GM12878 (cell line): ENCODE measurements at regions not wholly inside any gene's neighbourhood (a gene's known extent, or its start where the extent isn't known, plus 50 kb on each side); places are given as distances from the start of the nearest gene placed in this dataset.

Source experiments
- ATAC-seq: fragments of 200-7000 bp; cut with Tn5 transposase; 3 replicates; pipeline ENCODE4 v1.9.1; 2020; ENCODE audit warnings: mild to moderate bottlenecking, moderate library complexity
- BruUV-seq: library from RNA; stranded (reverse); fragments of 400-500 nt; replicated peaks from 2 replicates; lab custom pipeline; 2021; lab: Mats Ljungman, UMichigan
- CTCF ChIA-PET: fragments of 300-600 bp; sonication (Branson Sonifier 250); formaldehyde crosslinking; extraction: SDS; loops from one replicate; lab custom pipeline; 2021; ENCODE audit warnings: inconsistent platforms; lab: Yijun Ruan, JAX
- POLR2A ChIA-PET: fragments of 350-600 bp; formaldehyde crosslinking; extraction: SDS; loops from one replicate; lab custom pipeline; 2021; ENCODE audit warnings: inconsistent platforms; lab: Charles Lee
- RAD21 ChIA-PET: fragments of 300-600 bp; sonication (Branson Sonifier 250); formaldehyde crosslinking; loops from one replicate; lab custom pipeline; 2023; ENCODE audit warnings: antibody characterized with exemption; ENCODE audit not compliant: unreplicated experiment; lab: Charles Lee
- SMC1A ChIA-PET: fragments of 300-600 bp; sonication (Branson Sonifier 250); formaldehyde crosslinking; loops from one replicate; lab custom pipeline; 2023; ENCODE audit not compliant: unreplicated experiment, uncharacterized antibody; lab: Charles Lee
- DNase-seq: peaks from one replicate; pipeline ENCODE4 v3.0.0-alpha.2; 2011; ENCODE audit warnings: low read depth, low spot score
- FAIRE-seq: peaks from 3 replicates; lab custom pipeline; 2011; peaks lifted over from hg19 to GRCh38; lab: Jason Lieb, UNC
- H2AFZ ChIP-seq: 2 replicates; pipeline ENCODE4 v1.6.0; 2011; ENCODE audit warnings: low read depth, low read length, control low read depth; ENCODE audit not compliant: control insufficient read depth
- H3K27ac ChIP-seq: 2 replicates; pipeline ENCODE4 v1.5.1; 2011; ENCODE audit warnings: control low read depth; ENCODE audit not compliant: control insufficient read depth, insufficient read depth
- H3K27me3 ChIP-seq, 2 experiments: replicated peaks in 1 of 2; 2 replicates each; pipeline versions ENCODE4 v1.6.0 to v1.6.1; 2011; ENCODE audit warnings: low read length in 1 of 2; ENCODE audit not compliant: control insufficient read depth in 2 of 2, insufficient read depth in 2 of 2
- H3K36me3 ChIP-seq, 2 experiments: 2 replicates each; pipeline ENCODE4 v1.5.1; 2011; ENCODE audit warnings: low read length in 1 of 2; ENCODE audit not compliant: control insufficient read depth in 2 of 2, insufficient read depth in 2 of 2
- H3K4me1 ChIP-seq: 2 replicates; pipeline ENCODE4 v1.6.1; 2011; ENCODE audit warnings: mild to moderate bottlenecking, low read length, moderate library complexity, mixed read lengths; ENCODE audit not compliant: control insufficient read depth, insufficient read depth
- H3K4me2 ChIP-seq: 2 replicates; pipeline ENCODE4 v1.6.0; 2011; ENCODE audit warnings: control low read depth; ENCODE audit not compliant: control insufficient read depth, insufficient read depth
- H3K4me3 ChIP-seq: fragments of 200-600 bp; sonication (generic); 2 replicates; pipeline ENCODE4 v1.5.1; 2016
- H3K79me2 ChIP-seq: 2 replicates; pipeline ENCODE4 v1.6.0; 2011; ENCODE audit warnings: low read length; ENCODE audit not compliant: control insufficient read depth, insufficient read depth
- H3K9ac ChIP-seq: 2 replicates; pipeline ENCODE4 v1.8.0; 2011; ENCODE audit warnings: low read length, control low read depth, mixed read lengths; ENCODE audit not compliant: control insufficient read depth, insufficient read depth
- H3K9me3 ChIP-seq: replicated peaks from 3 replicates; pipeline ENCODE4 v1.5.1; 2011; ENCODE audit warnings: mild to moderate bottlenecking, low read length; ENCODE audit not compliant: control insufficient read depth, insufficient read depth
- H4K20me1 ChIP-seq: 2 replicates; pipeline ENCODE4 v1.6.0; 2011; ENCODE audit not compliant: control insufficient read depth, insufficient read depth
- CEBPZ ChIP-seq: fragments of 150-350 bp; IDR thresholded peaks from 2 replicates; pipeline ENCODE4 v1.6.1; 2016; ENCODE audit warnings: low read depth, low read length
- RBBP5 ChIP-seq: fragments of 200-600 bp; sonication (generic); conservative IDR thresholded peaks from 2 replicates; pipeline ENCODE4 v1.6.1; 2016
- ZNF687 ChIP-seq: fragments of 450-650 bp; IDR thresholded peaks from 2 replicates; pipeline ENCODE4 v1.6.1; 2017; ENCODE audit warnings: mild to moderate bottlenecking, moderate library complexity
- WGBS: methylation state at CpG from one replicate; pipeline ENCODE4 v1.1.6; 2016; ENCODE audit warnings: low lambda C conversion rate; ENCODE audit not compliant: insufficient replicate concordance, insufficient coverage; ENCODE audit errors: missing lambda C conversion rate; 5-methylcytosine and 5-hydroxymethylcytosine counted together
- in situ Hi-C: fragments of 300-500 bp; cut with MboI; formaldehyde crosslinking; loops from 9 replicates; pipeline ENCODE4 v1.14.3; 2018; ENCODE audit warnings: mixed read lengths
- intact Hi-C: fragments of 100-400 bp; cut with micrococcal nuclease; formaldehyde crosslinking; loops from one replicate; pipeline ENCODE4 v1.14.2; 2022; ENCODE audit not compliant: unreplicated experiment

GRCh38 chr21:20257052-20257740, 741.0 kb upstream of the NCAM2 start:
- Histone ChIP-seq H3K79me2 (no peaks in the 10 kb centered on the region), H3K36me3 (no peaks in the 10 kb centered on the region), H2AFZ (no peak overlapping the region), H3K9ac (no peak overlapping the region), H3K9me3 (no peaks in the 10 kb centered on the region), H3K27me3 (no peaks in the 10 kb centered on the region), H3K4me2 (no peak overlapping the region), H3K27ac (no peak overlapping the region), H3K4me3 (no peak overlapping the region), H4K20me1 (no peaks in the 10 kb centered on the region), H3K4me1 (no peaks in the 10 kb centered on the region)
- ChIA-PET POLR2A (no interaction called here), CTCF (no interaction called here), RAD21 (no interaction called here), SMC1A (no interaction called here)
- FAIRE-seq = no peak
- in situ Hi-C loops = no loop called here
- intact Hi-C loops = no loop called here
- DNase-seq = no peak
- ATAC-seq = no peak
- BruUV-seq = no TSS peak
- WGBS = 18% methylated on average over 4 of the region's 4 CpGs
- no peak for TF ChIP-seq CEBPZ
- TF ChIP-seq ZNF687 = no peak
- TF ChIP-seq RBBP5 = no peak
